Esophagus muscularis mucosa (tissue), 4 donors: ENCODE measurements at regions not wholly inside any gene's neighbourhood (a gene's known extent, or its start where the extent isn't known, plus 50 kb on each side); places are given as distances from the start of the nearest gene placed in this dataset.
A peak's percentile ranks its signal among the peaks of the same experiment; 100 is the strongest.

ENCODE experiments used
- DNase-seq: peaks from one replicate; pipeline ENCODE4 v3.0.0-alpha.2; 2017; ENCODE audit errors: extremely low spot score
- H3K27ac ChIP-seq, 4 donors: fragments of 200-600 bp; sonication (generic); replicated peaks in 1 of 4; 1 replicate in 3 of 4; 2 replicates in 1 of 4; pipeline ENCODE4 v1.5.1; 2016 to 2019; ENCODE audit warnings: mild to moderate bottlenecking in 1 of 4
- H3K27me3 ChIP-seq, 4 donors: fragments of 200-600 bp; sonication (generic); one replicate each; pipeline versions ENCODE4 v1.5.1 to v1.6.0; 2016 to 2019
- H3K36me3 ChIP-seq, 4 donors: fragments of 200-600 bp; sonication (generic); one replicate each; pipeline ENCODE4 v1.5.1; 2016 to 2019
- H3K4me1 ChIP-seq, 4 donors: fragments of 200-600 bp; sonication (generic); one replicate each; pipeline ENCODE4 v1.5.1; 2016 to 2019
- H3K4me3 ChIP-seq, 4 donors: fragments of 200-600 bp; sonication (generic); 1 replicate in 2 of 4; 2 replicates in 2 of 4; pipeline ENCODE4 v1.5.1; 2016 to 2019; ENCODE audit warnings: mild to moderate bottlenecking in 4 of 4, moderate library complexity in 1 of 4
- H3K9me3 ChIP-seq, 4 donors: fragments of 200-600 bp; sonication (generic); 1 replicate in 3 of 4; 2 replicates in 1 of 4; pipeline ENCODE4 v1.5.1; 2016 to 2019
- CTCF ChIP-seq, 3 experiments: fragments of 200-600 bp in 2 of 3; fragments of 450-650 bp in 1 of 3; sonication (generic) in 2 of 3; IDR thresholded peaks; one replicate each; pipeline ENCODE4 v1.5.1; 2017 to 2019; ENCODE audit warnings: antibody characterized with exemption in 3 of 3, mild to moderate bottlenecking in 2 of 3, moderate library complexity in 1 of 3
- EP300 ChIP-seq: sonication (generic); formaldehyde crosslinking; IDR thresholded peaks from one replicate; pipeline ENCODE4 v1.6.1; 2017; ENCODE audit warnings: antibody characterized with exemption
- POLR2A ChIP-seq: fragments of 450-650 bp; IDR thresholded peaks from one replicate; pipeline ENCODE4 v1.6.1; 2017; ENCODE audit warnings: antibody characterized with exemption, moderate library complexity, mild to moderate bottlenecking, low read depth
- POLR2AphosphoS5 ChIP-seq, 2 donors: sonication (generic); formaldehyde crosslinking; IDR thresholded peaks; one replicate each; pipeline ENCODE4 v1.6.1; 2017; ENCODE audit warnings: antibody characterized with exemption in 2 of 2
- WGBS: methylation state at CpG from one replicate; pipeline ENCODE4 v1.1.5; 2018; 5-methylcytosine and 5-hydroxymethylcytosine counted together
- intact Hi-C: fragments of 100-400 bp; cut with DNase I; formaldehyde crosslinking; loops from one replicate; pipeline ENCODE4 v1.15.1; 2023

GRCh38 chr5:61949679-61950435, 356.1 kb upstream of the KIF2A start:
- Histone ChIP-seq H3K4me1 (no peaks in the 10 kb centered on the region), H3K9me3 (no peaks in the 10 kb centered on the region), H3K4me3 (no peak overlapping the region), H3K27ac (no peak overlapping the region), H3K27me3 (no peaks in the 10 kb centered on the region), H3K36me3 (no peaks in the 10 kb centered on the region)
- DNase-seq: peak; percentile 57
- 91% methylated on average over 7 of the region's 7 CpGs for WGBS
- TF ChIP-seq EP300 (no peak), POLR2A (no peak), CTCF (IDR thresholded peaks at IDR 0.05) (no peak), POLR2AphosphoS5 (IDR thresholded peaks at IDR 0.05) (no peak)
- intact Hi-C loops: no loop called here

GRCh38 chr5:61951295-61951694, 354.7 kb upstream of the KIF2A start:
- Histone ChIP-seq H3K27me3 (no peaks in the 10 kb centered on the region), H3K36me3 (no peaks in the 10 kb centered on the region), H3K27ac (no peak overlapping the region), H3K4me1 (no peaks in the 10 kb centered on the region), H3K9me3 (no peaks in the 10 kb centered on the region), H3K4me3 (no peak overlapping the region)
- DNase-seq: peak; percentile 21
- no peak for TF ChIP-seq CTCF (IDR thresholded peaks at IDR 0.05)
- TF ChIP-seq POLR2AphosphoS5 (IDR thresholded peaks at IDR 0.05): no peak
- no peak for TF ChIP-seq POLR2A
- TF ChIP-seq EP300: no peak
- 98% methylated on average over 3 of the region's 3 CpGs for WGBS
- intact Hi-C loops: no loop called here

- intact Hi-C loops: no loop called here
- H3K4me3 ChIP-seq: no peak overlapping the region
- H3K36me3 ChIP-seq: no peaks in the 10 kb centered on the region
- H3K9me3 ChIP-seq: no peaks in the 10 kb centered on the region
- WGBS: 75% methylated on average over 3 of the region's 3 CpGs
- H3K27me3 ChIP-seq: no peaks in the 10 kb centered on the region
- no peak overlapping the region for H3K27ac ChIP-seq
- no peaks in the 10 kb centered on the region for H3K4me1 ChIP-seq
- no peak for DNase-seq
- TF ChIP-seq EP300: no peak
- no peak for TF ChIP-seq POLR2A
- no peak for TF ChIP-seq POLR2AphosphoS5 (IDR thresholded peaks at IDR 0.05)
- TF ChIP-seq CTCF (IDR thresholded peaks at IDR 0.05): no peak
These were observed 352.1 kb upstream of the KIF2A start for GRCh38 chr5:61953913-61954312.

GRCh38 chr5:61964201-61964600, 341.8 kb upstream of the KIF2A start:
- Histone ChIP-seq H3K4me3 (no peak overlapping the region), H3K4me1 (no peaks in the 10 kb centered on the region), H3K27ac (no peak overlapping the region), H3K27me3 (no peaks in the 10 kb centered on the region), H3K36me3 (no peaks in the 10 kb centered on the region), H3K9me3 (no peaks in the 10 kb centered on the region)
- TF ChIP-seq POLR2A: no peak
- no peak for TF ChIP-seq CTCF (IDR thresholded peaks at IDR 0.05)
- TF ChIP-seq EP300: no peak
- TF ChIP-seq POLR2AphosphoS5 (IDR thresholded peaks at IDR 0.05): no peak
- no peak for DNase-seq
- intact Hi-C loops: no loop called here
- WGBS: 53% methylated on average over 2 of the region's 2 CpGs

- intact Hi-C loops: no loop called here
- Histone ChIP-seq H3K36me3 (no peaks in the 10 kb centered on the region), H3K9me3 (no peaks in the 10 kb centered on the region), H3K4me3 (no peak overlapping the region), H3K27ac (no peak overlapping the region), H3K27me3 (no peaks in the 10 kb centered on the region), H3K4me1 (no peaks in the 10 kb centered on the region)
- WGBS: 92% methylated on average over 1 of the region's 1 CpG
- no peak for DNase-seq
- no peak for TF ChIP-seq CTCF (IDR thresholded peaks at IDR 0.05)
- no peak for TF ChIP-seq EP300
- TF ChIP-seq POLR2A: no peak
- TF ChIP-seq POLR2AphosphoS5 (IDR thresholded peaks at IDR 0.05): no peak
These were observed 340.9 kb upstream of the KIF2A start for GRCh38 chr5:61965069-61965468.
